Breast epithelium (tissue), 4 donors: ENCODE measurements at regions not wholly inside any gene's neighbourhood (a gene's known extent, or its start where the extent isn't known, plus 50 kb on each side); places are given as distances from the start of the nearest gene placed in this dataset.
A peak's percentile ranks its signal among the peaks of the same experiment; 100 is the strongest.

Experiments used
- DNase-seq, 2 donors: peaks; one replicate each; pipeline ENCODE4 v3.0.0-alpha.2; 2019; ENCODE audit warnings: low spot score in 2 of 2
- H3K27ac ChIP-seq, 2 donors: fragments of 200-600 bp; sonication (generic) in 1 of 2; one replicate each; pipeline ENCODE4 v1.5.1; 2016 to 2019; ENCODE audit warnings: mild to moderate bottlenecking in 1 of 2
- H3K27me3 ChIP-seq, 2 donors: fragments of 200-600 bp; sonication (generic) in 1 of 2; one replicate each; pipeline versions ENCODE4 v1.5.1 to v1.6.0; 2017 to 2019; ENCODE audit warnings: control low read depth in 1 of 2, mild to moderate bottlenecking in 1 of 2
- H3K36me3 ChIP-seq: fragments of 200-600 bp; one replicate; pipeline ENCODE4 v1.5.1; 2019
- H3K4me1 ChIP-seq, 2 donors: fragments of 200-600 bp; sonication (generic); one replicate each; pipeline ENCODE4 v1.5.1; 2016 to 2019; ENCODE audit warnings: control low read depth in 1 of 2
- H3K4me3 ChIP-seq, 3 donors: fragments of 200-600 bp; sonication (generic); 1 replicate in 2 of 3; 2 replicates in 1 of 3; pipeline ENCODE4 v1.5.1; 2016 to 2019; ENCODE audit warnings: mild to moderate bottlenecking in 3 of 3, moderate library complexity in 2 of 3
- H3K9me3 ChIP-seq, 2 donors: fragments of 200-600 bp; sonication (generic) in 1 of 2; one replicate each; pipeline ENCODE4 v1.5.1; 2016 to 2019; ENCODE audit warnings: control low read depth in 1 of 2
- POLR2A ChIP-seq: fragments of 450-650 bp; IDR thresholded peaks from one replicate; pipeline ENCODE4 v1.6.1; 2016; ENCODE audit warnings: antibody characterized with exemption, mild to moderate bottlenecking, moderate library complexity
- POLR2AphosphoS5 ChIP-seq, 3 donors: sonication (generic); formaldehyde crosslinking; IDR thresholded peaks; one replicate each; pipeline ENCODE4 v1.6.1; 2017; ENCODE audit warnings: antibody characterized with exemption in 3 of 3
- intact Hi-C: fragments of 100-400 bp; cut with DNase I; formaldehyde crosslinking; loops from one replicate; pipeline ENCODE4 v1.15.1; 2023; ENCODE audit warnings: low total_unique reads
- TF ChIP-seq, protein P1 (sequence below), 3 donors: fragments of 450-650 bp; IDR thresholded peaks; one replicate each; pipeline ENCODE4 v1.5.1; 2016 to 2017; ENCODE audit warnings: antibody characterized with exemption in 3 of 3, mild to moderate bottlenecking in 3 of 3, moderate library complexity in 3 of 3

- intact Hi-C loops = no loop called here
- Histone ChIP-seq H3K27me3 (no peaks in the 10 kb centered on the region), H3K27ac (no peak overlapping the region), H3K4me3 (no peak overlapping the region), H3K4me1 (no peaks in the 10 kb centered on the region), H3K9me3 (no peaks in the 10 kb centered on the region), H3K36me3 (no peaks in the 10 kb centered on the region)
- TF ChIP-seq POLR2A (no peak), POLR2AphosphoS5 (IDR thresholded peaks at IDR 0.05) (no peak)
- TF ChIP-seq, protein P1, sequence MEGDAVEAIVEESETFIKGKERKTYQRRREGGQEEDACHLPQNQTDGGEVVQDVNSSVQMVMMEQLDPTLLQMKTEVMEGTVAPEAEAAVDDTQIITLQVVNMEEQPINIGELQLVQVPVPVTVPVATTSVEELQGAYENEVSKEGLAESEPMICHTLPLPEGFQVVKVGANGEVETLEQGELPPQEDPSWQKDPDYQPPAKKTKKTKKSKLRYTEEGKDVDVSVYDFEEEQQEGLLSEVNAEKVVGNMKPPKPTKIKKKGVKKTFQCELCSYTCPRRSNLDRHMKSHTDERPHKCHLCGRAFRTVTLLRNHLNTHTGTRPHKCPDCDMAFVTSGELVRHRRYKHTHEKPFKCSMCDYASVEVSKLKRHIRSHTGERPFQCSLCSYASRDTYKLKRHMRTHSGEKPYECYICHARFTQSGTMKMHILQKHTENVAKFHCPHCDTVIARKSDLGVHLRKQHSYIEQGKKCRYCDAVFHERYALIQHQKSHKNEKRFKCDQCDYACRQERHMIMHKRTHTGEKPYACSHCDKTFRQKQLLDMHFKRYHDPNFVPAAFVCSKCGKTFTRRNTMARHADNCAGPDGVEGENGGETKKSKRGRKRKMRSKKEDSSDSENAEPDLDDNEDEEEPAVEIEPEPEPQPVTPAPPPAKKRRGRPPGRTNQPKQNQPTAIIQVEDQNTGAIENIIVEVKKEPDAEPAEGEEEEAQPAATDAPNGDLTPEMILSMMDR (IDR thresholded peaks at IDR 0.05) = no peak
- no peak for DNase-seq
These were observed 170.6 kb upstream of the RUNX1 start for GRCh38 chr21:35219719-35220118.

DNA sequence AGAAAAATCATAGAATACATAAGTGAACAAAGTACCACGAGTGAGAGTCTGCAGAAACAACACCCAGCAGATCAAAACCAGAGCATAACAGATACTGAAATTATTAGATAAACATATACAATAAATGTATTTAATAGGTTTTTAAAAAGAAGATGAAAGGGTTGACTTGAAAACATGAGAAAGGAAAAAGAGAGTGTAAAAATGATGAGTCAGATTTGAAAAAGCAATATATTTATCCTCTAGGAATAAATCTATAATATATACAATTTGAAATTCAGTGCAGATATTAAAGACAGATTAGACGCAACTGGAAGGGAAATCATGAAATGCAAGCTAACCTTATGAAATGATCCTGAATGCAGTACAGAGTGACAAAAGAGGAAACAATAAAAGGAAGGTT lies 170.2 kb upstream of the RUNX1 start:
- H3K27ac ChIP-seq = no peak overlapping the region
- TF ChIP-seq POLR2AphosphoS5 (IDR thresholded peaks at IDR 0.05) = no peak
- TF ChIP-seq, protein P1 (IDR thresholded peaks at IDR 0.05) = no peak
- TF ChIP-seq POLR2A = no peak
- no peaks in the 10 kb centered on the region for H3K36me3 ChIP-seq

DNA sequence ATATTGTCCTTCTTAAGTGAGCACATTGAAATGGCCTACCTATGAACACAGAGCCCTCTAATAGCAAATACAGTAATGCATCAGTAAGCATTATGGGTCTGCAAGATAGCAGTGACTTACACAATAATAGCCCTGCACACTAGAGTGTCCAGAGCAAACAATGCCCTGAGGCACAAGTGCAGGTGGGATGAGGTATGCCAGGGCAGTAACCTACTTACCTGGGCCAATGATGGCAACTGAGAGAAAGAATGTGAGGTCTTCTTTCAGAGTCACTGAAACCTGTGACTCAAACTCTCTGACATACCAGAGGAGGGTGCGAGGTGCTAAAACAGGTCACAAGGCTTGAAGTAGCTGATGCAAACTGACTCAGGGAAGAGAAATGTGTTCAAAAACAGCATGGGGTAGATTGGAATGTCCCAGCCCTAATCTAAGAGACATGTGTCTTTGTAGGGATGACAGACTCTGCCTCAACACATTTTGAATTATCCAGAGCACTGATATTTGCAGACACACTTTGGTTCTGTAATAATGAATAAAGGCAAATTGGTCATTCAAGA lies 168.5 kb upstream of the RUNX1 start:
- peak; percentile 58 to 65 for DNase-seq
- Histone ChIP-seq H3K27me3 (no peaks in the 10 kb centered on the region), H3K27ac (peak overlapping the region; percentile 19 to 32), H3K9me3 (no peaks in the 10 kb centered on the region), H3K4me1 (no peaks in the 10 kb centered on the region), H3K4me3 (no peak overlapping the region), H3K36me3 (no peaks in the 10 kb centered on the region)
- intact Hi-C loops = no loop called here
- TF ChIP-seq POLR2AphosphoS5 (IDR thresholded peaks at IDR 0.05) = no peak
- no peak for TF ChIP-seq POLR2A
- TF ChIP-seq, protein P1 (IDR thresholded peaks at IDR 0.05) = no peak

More for the DNA sequence above, 170.2 kb upstream of the RUNX1 start:
- Histone ChIP-seq H3K27me3 (no peaks in the 10 kb centered on the region), H3K9me3 (no peaks in the 10 kb centered on the region), H3K4me1 (no peaks in the 10 kb centered on the region), H3K4me3 (no peak overlapping the region)
- intact Hi-C loops = no loop called here
- no peak for DNase-seq

- Histone ChIP-seq H3K27ac (no peak overlapping the region), H3K27me3 (no peaks in the 10 kb centered on the region)
- intact Hi-C loops = no loop called here
These were observed 167.9 kb upstream of the RUNX1 start for GRCh38 chr21:35216996-35217395.

DNA sequence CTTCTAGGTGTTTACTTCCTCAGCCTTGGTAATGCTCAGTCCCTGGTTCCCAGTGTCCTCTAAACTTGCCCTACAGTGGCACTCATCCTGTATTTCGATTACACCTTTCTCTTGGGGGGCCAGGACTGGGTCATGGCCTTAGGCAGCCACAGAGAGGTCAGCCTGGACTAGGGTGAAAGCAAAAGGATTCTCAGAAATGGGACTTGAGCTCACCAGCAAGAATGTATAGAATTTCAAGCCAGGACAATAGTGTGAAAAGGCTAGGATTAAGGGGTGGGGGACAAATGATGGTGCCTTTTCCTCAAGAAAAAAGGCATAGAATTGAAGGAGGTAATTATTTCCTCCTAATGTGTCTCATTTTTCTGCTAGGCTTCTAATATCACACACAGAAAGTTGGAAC lies 166.8 kb upstream of the RUNX1 start:
- no peak overlapping the region for H3K4me3 ChIP-seq
- no peak for DNase-seq
- H3K4me1 ChIP-seq = no peaks in the 10 kb centered on the region
- TF ChIP-seq POLR2AphosphoS5 (IDR thresholded peaks at IDR 0.05) (no peak), POLR2A (no peak)
- TF ChIP-seq, protein P1 (IDR thresholded peaks at IDR 0.05) = no peak
- intact Hi-C loops = no loop called here
- no peaks in the 10 kb centered on the region for H3K36me3 ChIP-seq
- H3K9me3 ChIP-seq = no peaks in the 10 kb centered on the region
- H3K27ac ChIP-seq = no peak overlapping the region
- H3K27me3 ChIP-seq = no peaks in the 10 kb centered on the region

More at GRCh38 chr21:35216996-35217395, 167.9 kb upstream of the RUNX1 start:
- Histone ChIP-seq H3K9me3 (no peaks in the 10 kb centered on the region), H3K36me3 (no peaks in the 10 kb centered on the region), H3K4me3 (no peak overlapping the region), H3K4me1 (no peaks in the 10 kb centered on the region)
- TF ChIP-seq POLR2A (no peak), POLR2AphosphoS5 (IDR thresholded peaks at IDR 0.05) (no peak)
- TF ChIP-seq, protein P1 (IDR thresholded peaks at IDR 0.05) = no peak
- DNase-seq = no peak
